Spleen (tissue), 7 donors: ENCODE measurements at regions not wholly inside any gene's neighbourhood (a gene's known extent, or its start where the extent isn't known, plus 50 kb on each side); places are given as distances from the start of the nearest gene placed in this dataset.

Source experiments
- CTCF ChIP-seq, 11 experiments: fragments of 200-600 bp in 7 of 11; fragments of 450-650 bp in 4 of 11; sonication (generic) in 4 of 11; IDR thresholded peaks in 8 of 11; conservative IDR thresholded peaks in 3 of 11; 1 replicate in 7 of 11; 2 replicates in 4 of 11; pipeline versions ENCODE4 v1.4.0 to v1.8.0; 2016 to 2021; ENCODE audit warnings: antibody characterized with exemption in 11 of 11, inconsistent platforms in 4 of 11, mild to moderate bottlenecking in 1 of 11
- POLR2A ChIP-seq, 3 donors: fragments of 450-650 bp; IDR thresholded peaks; one replicate each; pipeline ENCODE4 v1.5.1; 2017; ENCODE audit warnings: antibody characterized with exemption in 3 of 3, mild to moderate bottlenecking in 1 of 3
- POLR2AphosphoS5 ChIP-seq, 3 donors: sonication (generic); formaldehyde crosslinking; IDR thresholded peaks; one replicate each; pipeline ENCODE4 v1.5.1; 2017; ENCODE audit warnings: antibody characterized with exemption in 3 of 3
- donor health status: DM: no; HTN: no; CAD: no; lungs with moderate emphysema.
- donor health status: DM: no; HTN: no; CAD: no.
- donor health status: DM: no; HTN: no; CAD: no.

DNA sequence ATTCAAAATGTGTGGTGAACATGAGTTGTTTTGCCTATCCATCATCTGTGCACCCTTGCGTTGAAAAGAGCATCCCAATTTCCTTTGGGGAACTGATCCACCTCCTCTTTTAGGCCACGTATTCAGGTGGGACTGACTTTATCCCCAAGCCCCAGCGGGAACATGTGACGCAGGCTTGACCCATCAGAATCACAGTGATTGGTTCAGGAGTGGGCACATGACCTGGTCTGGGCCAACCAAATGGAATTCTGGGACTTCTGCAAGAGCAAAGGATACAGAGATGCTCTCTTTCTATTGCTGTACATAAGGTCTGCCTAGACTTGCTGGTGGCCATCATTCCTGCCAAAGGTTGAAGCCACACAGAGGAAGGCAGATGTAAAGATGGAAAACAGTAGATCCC is 158.9 kb downstream of the IRX5 start:
- TF ChIP-seq CTCF (IDR thresholded peaks at IDR 0.05 in 8 of 11, conservative IDR thresholded peaks at IDR 0.05 in 3 of 11) = no peak
- no peak for TF ChIP-seq POLR2A (IDR thresholded peaks at IDR 0.05)
- TF ChIP-seq POLR2AphosphoS5 (IDR thresholded peaks at IDR 0.05) = no peak
